Motor neuron (in vitro differentiated cells): ENCODE measurements at regions not wholly inside any gene's neighbourhood (a gene's known extent, or its start where the extent isn't known, plus 50 kb on each side); places are given as distances from the start of the nearest gene placed in this dataset.
A peak's percentile ranks its signal among the peaks of the same experiment; 100 is the strongest.

Source experiments
- ATAC-seq, 8 experiments: fragments of 200-7000 bp; cut with Tn5 transposase; replicated peaks in 6 of 8; 2 replicates each; pipeline ENCODE4 v1.8.0; 2021; ENCODE audit warnings: mild to moderate bottlenecking in 8 of 8, moderate library complexity in 8 of 8
- H3K27ac ChIP-seq, 2 donors: fragments of 250-450 bp; sonication (Bioruptor Pico); 2 replicates each; pipeline ENCODE4 v1.9.0; 2021; ENCODE audit warnings: antibody characterized with exemption in 2 of 2, mild to moderate bottlenecking in 2 of 2, moderate library complexity in 1 of 2
- H3K4me1 ChIP-seq, 2 donors: fragments of 250-450 bp; sonication (Bioruptor Pico); replicated peaks in 1 of 2; 2 replicates each; pipeline ENCODE4 v1.6.1; 2021; ENCODE audit warnings: antibody characterized with exemption in 2 of 2, mild to moderate bottlenecking in 2 of 2, moderate library complexity in 1 of 2
- H3K4me3 ChIP-seq, 5 donors: fragments of 250-450 bp; sonication (Bioruptor Pico); 2 replicates each; pipeline ENCODE4 v1.9.0; 2021; ENCODE audit warnings: antibody characterized with exemption in 5 of 5, mild to moderate bottlenecking in 5 of 5, moderate library complexity in 4 of 5
- WGBS, 10 experiments: fragments of 450-650 bp; shearing (Covaris generic); methylation state at CpG; one replicate each; pipeline ENCODE4 v1.0.0; 2022; 5-methylcytosine and 5-hydroxymethylcytosine counted together
- in situ Hi-C, 9 experiments: fragments of 400-800 bp; cut with MboI; loops; one replicate each; pipeline ENCODE4 v1.15.0; 2021; ENCODE audit warnings: low sequenced_read_pairs in 9 of 9, low pct_unique_long_range_greater_than_20kb in 2 of 9; ENCODE audit not compliant: unreplicated experiment in 9 of 9

DNA sequence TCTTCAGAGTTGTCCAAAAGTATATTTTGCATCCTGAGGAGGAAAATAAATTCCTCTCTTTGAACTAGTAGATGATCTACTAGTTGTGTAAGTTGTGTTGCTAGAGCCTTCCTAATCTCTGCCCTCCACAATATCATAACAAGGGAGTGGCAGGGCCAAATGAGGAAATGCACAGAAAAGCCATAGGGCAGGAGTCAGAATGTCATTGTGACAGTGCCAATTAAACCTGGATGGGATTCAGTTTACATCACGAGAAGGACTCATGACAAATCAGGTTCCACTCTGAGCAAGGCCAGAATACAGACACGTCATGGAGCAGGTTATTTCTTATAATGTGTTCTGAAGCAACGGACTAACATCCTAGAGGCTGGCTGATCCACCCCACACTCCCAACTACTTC lies 483.2 kb downstream of the CNTN6 start:
- ATAC-seq: no peak
- in situ Hi-C loops: no loop called here
- Histone ChIP-seq H3K4me3 (no peak overlapping the region), H3K27ac (no peak overlapping the region), H3K4me1 (no peaks in the 10 kb centered on the region)
- 0 to 100% (median 82%) methylated on average over 1 to 3 of the region's 3 CpGs; no CpG with 5 or more reads in 1 of the 10 experiments for WGBS, 10 experiments

DNA sequence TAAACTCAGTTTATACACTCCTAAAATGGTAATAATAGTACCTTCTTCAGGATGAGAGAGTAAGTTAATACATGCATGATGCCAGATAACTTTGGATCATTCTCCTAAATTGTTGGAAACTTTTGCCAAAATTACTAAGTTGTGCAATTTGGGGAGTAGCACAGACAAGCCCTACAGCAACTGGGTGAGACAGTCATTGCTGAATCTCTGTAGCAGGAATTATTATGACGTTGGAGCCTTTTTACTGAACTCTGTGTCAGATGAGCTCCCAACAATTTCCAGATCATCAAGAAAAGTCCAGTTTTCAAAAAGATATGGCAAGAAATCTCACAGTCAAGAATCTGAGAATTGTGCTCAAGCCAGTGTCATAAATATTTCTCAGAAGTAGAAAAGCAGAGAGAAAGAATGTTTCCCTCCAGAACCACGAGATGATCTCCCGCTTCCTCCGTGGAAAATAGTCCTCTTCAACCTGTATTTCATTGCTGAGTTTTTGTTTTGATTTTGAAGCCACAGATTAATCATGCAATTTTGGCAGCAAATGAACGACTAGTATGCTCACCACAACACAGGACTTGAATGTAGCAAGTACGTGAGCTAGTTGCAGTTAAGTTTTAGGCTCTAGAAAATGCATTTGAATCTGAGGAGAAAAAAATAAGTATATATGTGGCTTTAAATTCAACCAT lies 485.4 kb downstream of the CNTN6 start:
- no peak overlapping the region for H3K27ac ChIP-seq
- no peak for ATAC-seq
- no peak overlapping the region for H3K4me3 ChIP-seq
- in situ Hi-C loops: no loop called here
- WGBS, 10 experiments: 0 to 95% (median 73%) methylated on average over 2 to 6 of the region's 6 CpGs; no CpG with 5 or more reads in 1 of the 10 experiments
- H3K4me1 ChIP-seq: no peaks in the 10 kb centered on the region

DNA sequence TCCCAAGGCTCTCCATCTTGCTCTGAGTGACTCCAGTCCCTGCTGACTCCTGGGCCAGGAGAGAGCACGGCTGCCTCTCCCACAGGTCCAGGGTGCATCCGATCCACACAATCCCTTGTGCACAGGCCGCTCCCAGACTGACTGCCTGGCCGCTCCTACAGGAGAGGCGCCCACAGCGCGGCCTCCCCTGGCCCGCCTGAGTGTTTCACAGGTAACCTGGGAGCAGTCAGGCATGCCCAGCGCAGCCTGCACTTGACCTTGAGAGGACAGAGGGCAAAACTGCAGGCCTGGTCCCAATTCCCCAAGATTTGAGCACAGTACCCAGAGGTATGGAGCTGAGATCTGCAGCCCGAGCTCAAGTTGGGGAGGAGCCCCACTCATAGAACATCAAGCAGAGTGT lies 490.2 kb downstream of the CNTN6 start:
- H3K4me3 ChIP-seq: no peak overlapping the region
- in situ Hi-C loops: no loop called here
- no peak for ATAC-seq
- WGBS, 10 experiments: 0 to 100% (median 95%) methylated on average over 1 to 3 of the region's 10 CpGs; no CpG with 5 or more reads in 4 of the 10 experiments
- no peak overlapping the region for H3K27ac ChIP-seq
- no peaks in the 10 kb centered on the region for H3K4me1 ChIP-seq

DNA sequence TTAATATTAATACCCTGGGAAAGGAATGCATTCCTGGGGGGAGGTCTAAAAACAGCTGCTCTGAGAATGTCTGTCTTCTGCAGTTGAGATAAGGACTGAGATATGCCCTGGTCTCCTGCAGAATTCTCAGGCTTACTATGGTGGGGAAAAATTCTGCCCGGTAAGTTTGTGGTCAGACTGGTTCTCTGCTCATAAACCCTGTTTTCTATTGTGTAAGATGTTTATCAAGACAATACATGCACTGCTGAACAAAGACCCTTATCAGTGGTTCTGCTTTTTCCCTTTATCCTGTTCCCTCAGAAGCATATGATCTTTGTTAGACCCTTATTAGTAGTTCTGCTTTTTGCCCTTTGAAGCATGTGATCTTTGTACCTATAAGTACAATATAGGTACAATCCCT lies 494.6 kb downstream of the CNTN6 start:
- ATAC-seq: no peak
- Histone ChIP-seq H3K4me3 (no peak overlapping the region), H3K27ac (no peak overlapping the region), H3K4me1 (no peaks in the 10 kb centered on the region)
- WGBS, 10 experiments: 20 to 100% (median 50%) methylated on average over 1 of the region's 1 CpG; no CpG with 5 or more reads in 7 of the 10 experiments
- in situ Hi-C loops: no loop called here

DNA sequence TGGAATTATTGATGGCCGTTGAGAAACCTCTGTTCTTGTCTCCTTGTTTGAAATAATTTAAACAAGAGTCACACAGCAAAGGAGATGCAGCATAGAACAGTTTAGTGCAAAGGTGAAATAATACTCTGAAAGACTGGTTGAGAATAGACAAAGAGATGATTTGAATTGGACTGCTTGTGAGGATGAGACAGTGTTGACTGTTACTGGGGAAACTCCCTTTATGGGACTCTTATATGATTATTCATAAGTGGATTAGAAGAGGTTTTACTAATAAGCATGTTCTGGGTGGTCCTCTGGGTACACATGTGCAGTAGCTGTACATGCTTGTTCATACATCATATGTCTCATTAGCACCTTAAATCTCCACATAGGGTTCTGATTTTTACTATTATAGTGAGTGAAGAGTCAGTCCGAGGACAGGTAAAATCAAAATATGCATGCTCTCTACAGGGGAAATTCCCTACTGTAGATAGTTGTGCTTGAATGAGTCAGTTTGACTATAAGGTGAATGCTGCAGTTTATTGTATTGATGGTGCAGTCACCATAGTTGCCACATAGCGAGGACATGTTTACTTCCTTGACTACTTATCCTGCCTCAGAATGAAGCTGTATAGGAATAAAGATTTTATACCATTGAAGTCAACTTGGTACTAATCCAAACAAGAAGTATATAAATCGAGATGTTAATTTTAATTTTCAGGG lies 498.7 kb downstream of the CNTN6 start:
- Histone ChIP-seq H3K4me3 (no peak overlapping the region), H3K27ac (no peak overlapping the region), H3K4me1 (no peaks in the 10 kb centered on the region)
- WGBS, 10 experiments: 0 to 66% (median 41%) methylated on average over 2 to 4 of the region's 4 CpGs
- in situ Hi-C loops: no loop called here
- ATAC-seq: no peak

DNA sequence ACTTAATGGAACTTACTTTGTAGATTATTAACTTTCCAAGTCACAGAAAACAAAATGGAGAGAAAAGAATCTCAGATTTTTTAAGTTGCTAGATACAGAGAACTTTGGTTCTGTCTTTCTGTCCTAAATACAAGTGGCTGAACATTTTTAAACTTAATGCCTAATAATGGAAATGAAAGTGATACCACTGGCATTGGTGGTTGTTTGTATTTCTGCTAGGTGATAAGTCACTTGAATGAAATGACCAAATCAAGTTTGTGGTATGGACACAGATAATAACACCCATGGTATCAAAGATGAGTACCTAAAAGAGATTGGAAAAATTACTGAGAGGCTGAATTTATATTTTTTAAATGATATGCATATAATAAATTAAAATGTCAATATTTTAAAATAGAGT lies 502.1 kb downstream of the CNTN6 start:
- ATAC-seq: no peak
- Histone ChIP-seq H3K27ac (no peak overlapping the region), H3K4me3 (no peak overlapping the region), H3K4me1 (no peaks in the 10 kb centered on the region)
- in situ Hi-C loops: no loop called here

DNA sequence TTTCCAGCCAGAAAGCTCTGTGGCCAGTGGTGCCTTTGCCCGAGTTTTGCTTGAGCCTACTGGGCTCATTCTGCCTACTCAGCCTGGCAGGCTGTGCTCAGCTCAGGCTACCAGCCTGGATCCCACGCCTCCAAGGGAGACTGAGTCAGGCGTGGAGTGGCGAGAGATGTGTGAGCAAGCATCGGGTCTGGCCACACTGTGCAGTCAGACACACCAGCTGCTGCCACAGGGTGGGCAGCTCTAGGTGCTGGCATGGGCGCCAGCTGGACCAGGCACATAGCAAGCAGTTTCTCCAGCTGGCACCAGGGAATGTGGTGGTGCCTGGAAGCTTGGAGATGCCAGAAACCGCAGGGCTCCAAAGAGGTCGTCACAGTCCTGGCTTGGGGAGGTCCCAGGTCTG lies 498.5 kb upstream of the CNTN4 start:
- WGBS, 10 experiments: 12 to 96% (median 86%) methylated on average over 3 to 5 of the region's 8 CpGs; no CpG with 5 or more reads in 7 of the 10 experiments
- in situ Hi-C loops: no loop called here
- Histone ChIP-seq H3K27ac (no peak overlapping the region), H3K4me3 (no peak overlapping the region), H3K4me1 (no peaks in the 10 kb centered on the region)
- no peak for ATAC-seq

DNA sequence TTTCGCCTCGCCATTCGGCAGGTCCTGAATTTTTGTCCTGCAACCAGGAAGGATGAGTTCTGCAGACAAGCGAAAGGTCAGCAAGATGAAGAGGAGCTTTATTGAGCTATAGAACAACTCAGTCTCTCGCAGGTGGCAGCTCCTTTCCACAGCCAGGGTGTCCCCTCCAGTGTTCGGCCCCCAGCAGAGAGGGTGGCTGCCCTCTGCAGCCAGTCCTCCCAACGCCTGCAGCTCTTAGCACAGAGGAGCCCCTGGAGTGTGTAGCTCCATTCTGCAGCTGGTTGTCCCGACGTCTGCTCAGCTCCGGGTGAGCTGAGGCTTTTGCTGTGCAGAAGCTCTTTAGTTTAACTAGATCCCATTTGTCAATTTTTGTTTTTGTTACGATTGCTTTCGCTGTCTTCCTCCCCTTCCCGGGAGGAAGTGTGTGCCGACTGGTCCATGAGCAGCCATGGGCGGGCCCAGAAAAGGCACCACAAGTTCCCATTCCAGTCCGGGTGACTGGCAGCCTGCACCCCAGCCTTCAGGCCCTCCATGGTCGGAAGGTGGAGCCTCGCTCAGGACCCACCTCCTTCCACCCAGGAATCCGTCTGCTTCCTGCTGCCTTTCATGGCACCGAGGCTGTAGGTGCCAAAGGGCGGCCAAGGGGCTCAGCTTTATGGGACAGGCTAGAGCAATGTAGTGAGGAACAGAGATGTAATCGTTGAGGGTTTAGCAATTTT lies 497.8 kb upstream of the CNTN4 start:
- WGBS, 10 experiments: 18 to 100% (median 73%) methylated on average over 1 to 14 of the region's 22 CpGs; no CpG with 5 or more reads in 1 of the 10 experiments
- no peak overlapping the region for H3K4me3 ChIP-seq
- no peak overlapping the region for H3K27ac ChIP-seq
- in situ Hi-C loops: no loop called here
- ATAC-seq: no peak
- H3K4me1 ChIP-seq: no peaks in the 10 kb centered on the region

DNA sequence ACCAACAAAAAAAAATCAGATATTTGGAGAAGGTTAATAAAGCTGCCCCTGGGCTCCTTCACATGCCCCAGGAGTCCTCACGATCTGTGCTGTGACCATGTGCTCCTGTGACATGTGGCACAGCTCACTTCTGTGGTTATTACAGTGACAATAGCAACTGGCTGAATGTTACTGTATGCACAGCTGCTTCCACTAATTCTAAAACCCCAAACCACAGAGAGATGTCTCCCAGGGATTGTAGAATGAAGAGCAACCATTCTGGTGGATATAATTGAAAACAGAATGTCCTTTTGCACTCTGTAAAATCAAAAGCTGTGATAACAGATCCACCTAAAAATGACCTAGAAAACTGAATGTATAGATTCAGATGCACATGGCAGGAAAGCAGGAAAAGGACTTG lies 489.2 kb upstream of the CNTN4 start:
- 0 to 100% (median 40%) methylated on average over 1 of the region's 1 CpG; no CpG with 5 or more reads in 6 of the 10 experiments for WGBS, 10 experiments
- ATAC-seq: peak in 1 of 8 experiments; percentile 58
- in situ Hi-C loops: no loop called here
- Histone ChIP-seq H3K27ac (no peak overlapping the region), H3K4me1 (no peaks in the 10 kb centered on the region), H3K4me3 (no peak overlapping the region)

DNA sequence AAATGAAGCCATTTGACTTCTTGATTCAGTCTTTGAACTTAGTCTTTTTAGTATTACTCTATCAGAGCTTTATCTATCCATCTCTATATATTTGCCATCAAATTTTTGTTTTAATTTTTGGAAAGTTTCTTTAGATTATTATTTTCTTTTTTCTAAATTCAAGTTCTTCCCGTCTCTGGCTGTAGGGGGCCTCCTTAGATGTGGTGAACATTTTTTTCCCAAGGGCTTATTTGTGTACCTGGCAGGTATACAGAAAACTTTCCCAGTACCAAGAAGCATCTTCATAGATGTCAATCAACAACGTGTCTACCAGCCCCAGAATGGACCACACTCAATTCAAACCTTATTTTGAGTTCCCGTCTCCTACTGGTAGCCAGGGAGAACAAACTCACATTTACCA lies 486.8 kb upstream of the CNTN4 start:
- in situ Hi-C loops: no loop called here
- H3K4me1 ChIP-seq: no peaks in the 10 kb centered on the region

DNA sequence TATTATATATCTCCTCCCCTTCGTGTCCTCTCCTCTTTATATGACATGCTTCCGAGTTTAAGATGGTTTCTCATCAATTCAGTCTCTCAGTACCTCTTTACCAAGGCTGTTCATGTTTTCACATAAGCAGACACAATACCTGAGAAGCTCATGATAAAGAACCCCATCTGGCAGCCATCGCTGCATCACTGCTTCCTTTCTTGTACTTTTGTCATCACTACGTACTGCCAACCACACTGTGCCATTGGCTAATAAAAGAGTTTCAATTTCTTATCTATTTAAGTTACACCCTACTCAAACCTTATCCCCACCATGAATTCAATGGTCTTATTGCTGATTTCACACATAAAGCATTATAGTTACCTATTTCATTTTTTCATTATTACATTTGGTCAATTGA lies 484.7 kb upstream of the CNTN4 start:
- 5 to 95% (median 75%) methylated on average over 1 to 4 of the region's 4 CpGs; no CpG with 5 or more reads in 1 of the 10 experiments for WGBS, 10 experiments
- ATAC-seq: no peak
- in situ Hi-C loops: no loop called here
- H3K4me3 ChIP-seq: no peak overlapping the region
- H3K4me1 ChIP-seq: peaks cover 0 to 5% of the 10 kb centered on the region in 2 donors
- no peak overlapping the region for H3K27ac ChIP-seq

More for the DNA sequence above, 486.8 kb upstream of the CNTN4 start:
- H3K4me3 ChIP-seq: no peak overlapping the region
- H3K27ac ChIP-seq: no peak overlapping the region
- WGBS, 10 experiments: 0 to 82% (median 63%) methylated on average over 1 to 3 of the region's 3 CpGs; no CpG with 5 or more reads in 1 of the 10 experiments
- no peak for ATAC-seq

DNA sequence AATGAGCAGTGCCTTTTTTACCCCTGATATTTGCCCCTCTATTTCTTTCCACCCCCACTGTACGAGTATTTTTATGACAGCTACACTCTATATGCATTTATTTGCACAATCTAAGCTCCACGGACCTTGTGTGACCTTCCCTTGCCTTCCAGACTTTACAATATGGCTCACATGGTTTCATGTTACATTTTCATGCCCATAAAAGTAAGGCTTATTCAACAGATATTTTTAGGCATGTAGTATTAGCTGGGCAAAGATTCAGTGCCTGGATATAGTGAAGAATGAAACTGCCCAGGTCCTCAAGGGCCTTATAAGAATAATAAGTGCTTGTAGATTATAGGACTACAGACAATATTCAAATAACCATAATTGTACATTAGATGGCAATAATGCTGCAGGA lies 481.9 kb upstream of the CNTN4 start:
- Histone ChIP-seq H3K27ac (no peak overlapping the region), H3K4me1 (peaks cover 0 to 5% of the 10 kb centered on the region in 2 donors), H3K4me3 (no peak overlapping the region)
- no peak for ATAC-seq
- in situ Hi-C loops: no loop called here
- WGBS, 10 experiments: 0 to 100% (median 22%) methylated on average over 1 to 2 of the region's 2 CpGs

DNA sequence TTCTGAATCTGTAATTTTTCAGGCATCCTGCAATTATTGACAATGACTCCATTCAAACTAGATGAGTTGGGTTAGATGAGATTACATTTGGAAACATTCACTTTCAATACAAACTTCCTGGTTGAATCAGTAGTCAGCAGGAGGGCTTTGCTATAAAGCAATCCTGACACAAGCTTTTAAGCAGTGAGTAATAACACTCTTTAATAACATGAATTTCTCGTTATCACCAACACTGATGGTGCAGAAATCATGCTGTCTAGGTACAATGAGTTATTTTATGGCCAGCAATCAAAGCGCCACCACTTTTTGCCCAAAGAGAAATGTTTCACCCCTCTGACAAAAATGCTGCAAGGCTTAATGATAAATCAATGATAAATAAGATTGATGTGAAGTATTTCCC lies 474.8 kb upstream of the CNTN4 start:
- ATAC-seq: peak in 4 of 8 experiments; percentile 39 to 81 (median 52)
- no peak overlapping the region for H3K4me3 ChIP-seq
- in situ Hi-C loops: no loop called here
- no peak overlapping the region for H3K27ac ChIP-seq
- peaks cover 0 to 6% of the 10 kb centered on the region in 2 donors for H3K4me1 ChIP-seq
- 14 to 83% (median 28%) methylated on average over 1 to 2 of the region's 2 CpGs; no CpG with 5 or more reads in 4 of the 10 experiments for WGBS, 10 experiments
